K562 (cell line): ENCODE measurements at regions not wholly inside any gene's neighbourhood (a gene's known extent, or its start where the extent isn't known, plus 50 kb on each side); places are given as distances from the start of the nearest gene placed in this dataset.

Experiments
- ATAC-seq: fragments of 200-7000 bp; cut with Tn5 transposase; 3 replicates; pipeline ENCODE4 v1.9.1; 2020; ENCODE audit warnings: moderate library complexity
- BruUV-seq: library from RNA; stranded (reverse); fragments of 400-500 nt; replicated peaks from 2 replicates; lab custom pipeline; 2021; lab: Mats Ljungman, UMichigan
- CTCF ChIA-PET: fragments of 300-600 bp; formaldehyde crosslinking; extraction: SDS; loops from one replicate; lab custom pipeline; 2021; ENCODE audit warnings: low intra/inter-chr PET ratio; lab: Yijun Ruan, JAX
- POLR2A ChIA-PET: fragments of 300-600, 350-650 bp; sonication (Branson Sonifier 250); formaldehyde crosslinking; extraction: SDS; loops from one replicate; lab custom pipeline; 2021; ENCODE audit warnings: antibody characterized with exemption, inconsistent platforms; lab: Yijun Ruan, JAX
- DNase-seq, 4 experiments: peaks; one replicate each; pipeline versions ENCODE4 v3.0.0 to v3.0.0-alpha.2; 2011 to 2018; ENCODE audit warnings: low spot score in 3 of 4, mixed read lengths in 3 of 4; ENCODE audit errors: extremely low read depth in 1 of 4
- FAIRE-seq: peaks from 2 replicates; lab custom pipeline; 2011; peaks lifted over from hg19 to GRCh38; lab: Jason Lieb, UNC
- H2AFZ ChIP-seq: 2 replicates; pipeline ENCODE4 v1.6.0; 2011; ENCODE audit warnings: low read depth, low read length, control low read depth, inconsistent platforms
- H3K27ac ChIP-seq: fragments of 200-600 bp; 3 replicates; pipeline ENCODE4 v1.8.0; 2011; ENCODE audit warnings: low read depth, mild to moderate bottlenecking, control low read depth, inconsistent platforms, low read length, moderate library complexity, mixed read lengths; ENCODE audit errors: extremely low read depth
- H3K27me3 ChIP-seq, 2 experiments: fragments of 300-600 bp in 1 of 2; 2 replicates in 1 of 2; 3 replicates in 1 of 2; pipeline versions ENCODE4 v1.6.0 to v1.8.0; 2011; ENCODE audit warnings: inconsistent platforms in 2 of 2, low read length in 2 of 2, mild to moderate bottlenecking in 1 of 2, mixed read lengths in 1 of 2, moderate library complexity in 1 of 2; ENCODE audit not compliant: control insufficient read depth in 2 of 2, insufficient read depth in 2 of 2
- H3K36me3 ChIP-seq: fragments of 300-600 bp; 3 replicates; pipeline ENCODE4 v1.8.0; 2011; ENCODE audit warnings: mild to moderate bottlenecking, low read length, inconsistent platforms; ENCODE audit not compliant: control insufficient read depth, insufficient read depth
- H3K4me1 ChIP-seq, 2 experiments: fragments of 200-600 bp in 1 of 2; replicated peaks in 1 of 2; 2 replicates in 1 of 2; 3 replicates in 1 of 2; pipeline versions ENCODE4 v1.5.1 to v1.8.0; 2011; ENCODE audit warnings: inconsistent platforms in 2 of 2, low read length in 2 of 2, mild to moderate bottlenecking in 1 of 2, mixed read lengths in 1 of 2, moderate library complexity in 1 of 2; ENCODE audit not compliant: control insufficient read depth in 2 of 2, insufficient read depth in 2 of 2
- H3K4me2 ChIP-seq: 2 replicates; pipeline ENCODE4 v1.6.1; 2011; ENCODE audit warnings: low read length, control low read depth, inconsistent platforms, mixed read lengths; ENCODE audit not compliant: insufficient read depth
- H3K4me3 ChIP-seq: fragments of 200-600 bp; sonication (generic), shearing (Covaris generic); 2 replicates; pipeline ENCODE4 v1.5.1; 2016; ENCODE audit warnings: control low read depth, inconsistent platforms
- H3K79me2 ChIP-seq: fragments of 200-600 bp; 3 replicates; pipeline ENCODE4 v1.8.0; 2011; ENCODE audit warnings: low read length, inconsistent platforms; ENCODE audit not compliant: control insufficient read depth, insufficient read depth
- H3K9ac ChIP-seq, 2 experiments: 2 replicates each; pipeline versions ENCODE4 v1.6.0 to v1.6.1; 2011; ENCODE audit warnings: low read depth in 2 of 2, low read length in 2 of 2, control low read depth in 1 of 2, inconsistent platforms in 1 of 2, mild to moderate bottlenecking in 1 of 2, mixed read lengths in 1 of 2; ENCODE audit not compliant: insufficient read depth in 1 of 2
- H3K9me1 ChIP-seq: one replicate; pipeline ENCODE4 v1.6.0; 2011; ENCODE audit warnings: inconsistent platforms, mild to moderate bottlenecking, low read length, moderate library complexity; ENCODE audit not compliant: control insufficient read depth, insufficient read depth
- H3K9me3 ChIP-seq: replicated peaks from 2 replicates; pipeline ENCODE4 v1.5.1; 2011; ENCODE audit warnings: low read depth, low read length, inconsistent platforms; ENCODE audit not compliant: control insufficient read depth, insufficient read depth
- H4K20me1 ChIP-seq: replicated peaks from 2 replicates; pipeline ENCODE4 v1.6.1; 2011; ENCODE audit warnings: low read length, inconsistent platforms, mixed read lengths; ENCODE audit not compliant: control insufficient read depth, insufficient read depth
- ESRRA ChIP-seq: fragments of 450-650 bp; IDR thresholded peaks from 2 replicates; pipeline ENCODE4 v1.6.1; 2014; ENCODE audit warnings: low read depth, mild to moderate bottlenecking, moderate library complexity, borderline replicate concordance
- MCM5 ChIP-seq: fragments of 450-650 bp; IDR thresholded peaks from 2 replicates; pipeline ENCODE4 v1.6.1; 2016; ENCODE audit warnings: low read depth
- MIER1 ChIP-seq: fragments of 450-650 bp; IDR thresholded peaks from 2 replicates; pipeline ENCODE4 v1.6.1; 2016; ENCODE audit warnings: antibody characterized with exemption, mild to moderate bottlenecking, low read depth
- ZBED1 ChIP-seq: IDR thresholded peaks from 2 replicates; pipeline ENCODE4 v1.6.1; 2014
- ZNF121 ChIP-seq: sonication (generic); formaldehyde crosslinking; conservative IDR thresholded peaks from 2 replicates; pipeline ENCODE4 v1.8.0; 2022; ENCODE audit warnings: missing genetic modification reagents
- ZNF217 ChIP-seq: sonication (generic); formaldehyde crosslinking; IDR thresholded peaks from 2 replicates; pipeline ENCODE4 v1.8.0; 2022; ENCODE audit warnings: mild to moderate bottlenecking, missing genetic modification reagents
- ZNF644 ChIP-seq: fragments of 200-800 bp; sonication (Bioruptor generic); IDR thresholded peaks from 2 replicates; pipeline ENCODE4 v1.6.1; 2016; ENCODE audit warnings: low read depth, missing genetic modification characterization, missing compliant biosample characterization
- WGBS: fragments of 100-300 bp; shearing (Covaris generic); methylation state at CpG from one replicate; pipeline ENCODE4 v1.1.6; 2016; ENCODE audit warnings: low coverage, mixed read lengths; ENCODE audit not compliant: insufficient coverage; ENCODE audit errors: missing lambda C conversion rate; 5-methylcytosine and 5-hydroxymethylcytosine counted together
- in situ Hi-C: fragments of 300-500 bp; cut with MboI; formaldehyde crosslinking; loops from 4 replicates; pipeline ENCODE4 v1.15.0; 2018; ENCODE audit warnings: inconsistent platforms, mixed read lengths
- intact Hi-C: fragments of 100-400 bp; cut with micrococcal nuclease; formaldehyde crosslinking; loops from 2 replicates; pipeline ENCODE4 v1.14.2; 2022

DNA sequence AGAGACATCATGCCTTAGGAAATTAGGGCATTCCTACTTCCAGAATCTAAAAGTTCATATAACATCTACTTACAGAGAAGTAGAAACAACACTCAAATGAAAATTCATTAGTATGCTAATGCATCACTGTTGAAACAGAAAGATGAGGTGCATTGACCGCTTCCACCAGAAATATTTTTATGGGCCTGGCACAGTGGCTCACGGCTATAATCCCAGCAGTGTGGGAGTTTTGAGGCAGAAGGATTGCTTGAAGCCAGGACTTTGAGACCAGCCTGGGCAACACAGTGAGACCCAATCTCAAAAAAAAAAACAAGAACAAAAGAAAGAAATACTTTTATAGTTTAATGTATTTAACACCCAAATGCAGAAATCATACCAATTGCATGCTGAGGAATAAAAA is 220.9 kb downstream of the SKIDA1 start:
- Histone ChIP-seq H4K20me1 (no peaks in the 10 kb centered on the region), H3K9me3 (no peaks in the 10 kb centered on the region), H3K4me3 (no peak overlapping the region), H2AFZ (no peak overlapping the region), H3K4me2 (no peak overlapping the region), H3K27me3 (peaks cover 0 to 1% of the 10 kb centered on the region in 2 experiments; a peak in 2 of 5 replicates), H3K9me1 (no peaks in the 10 kb centered on the region), H3K4me1 (no peaks in the 10 kb centered on the region), H3K79me2 (no peaks in the 10 kb centered on the region), H3K36me3 (no peaks in the 10 kb centered on the region), H3K9ac (no peak overlapping the region), H3K27ac (no peak overlapping the region)
- WGBS, result 39% methylated on average over 2 of the region's 2 CpGs
- in situ Hi-C loops (no loop called here), intact Hi-C loops (no loop called here)
- no peak for ATAC-seq
- no peak for DNase-seq
- FAIRE-seq, result no peak
- BruUV-seq, result no TSS peak
- ChIA-PET POLR2A (no interaction called here), CTCF (no interaction called here)
- TF ChIP-seq MIER1 (0 out of 2 replicates have a peak, but pooled peaks have one; percentile 7), ESRRA (no peak), ZNF121 (CRISPR knock-in tag) (peak; percentile 31; the same call in 1 of the 2 replicates)

DNA sequence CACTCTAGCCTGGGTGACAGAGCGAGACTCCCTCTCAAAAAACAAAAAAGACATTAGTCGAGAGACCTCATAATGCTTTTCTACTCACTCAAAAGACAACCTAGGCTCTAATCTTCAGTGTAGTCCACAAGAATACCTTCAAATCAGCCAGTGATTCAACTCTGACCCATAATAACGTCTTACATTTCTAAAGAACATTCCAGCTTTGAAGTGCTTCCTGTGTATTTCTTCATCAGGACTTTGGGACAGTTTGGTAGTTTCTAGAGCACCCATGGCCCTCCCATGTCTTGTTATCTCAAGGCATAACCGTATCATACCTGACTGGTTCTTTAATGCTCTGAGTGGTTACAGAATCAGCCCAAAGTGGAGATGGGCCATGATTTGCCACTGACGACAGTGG is 221.3 kb downstream of the SKIDA1 start:
- ATAC-seq, result no peak

More for the DNA sequence above, 221.3 kb downstream of the SKIDA1 start:
- Histone ChIP-seq H3K27me3 (peaks cover 0 to 5% of the 10 kb centered on the region in 2 experiments; a peak in 3 of 5 replicates), H2AFZ (no peak overlapping the region), H3K9me3 (no peaks in the 10 kb centered on the region), H3K4me2 (no peak overlapping the region), H3K9ac (no peak overlapping the region), H3K79me2 (no peaks in the 10 kb centered on the region), H3K27ac (no peak overlapping the region), H3K4me1 (no peaks in the 10 kb centered on the region), H4K20me1 (no peaks in the 10 kb centered on the region), H3K4me3 (no peak overlapping the region), H3K9me1 (no peaks in the 10 kb centered on the region), H3K36me3 (no peaks in the 10 kb centered on the region)
- no TSS peak for BruUV-seq
- intact Hi-C loops (no loop called here), in situ Hi-C loops (no loop called here)
- ChIA-PET POLR2A (no interaction called here), CTCF (no interaction called here)
- 13% methylated on average over 5 of the region's 5 CpGs for WGBS
- DNase-seq (no peak), FAIRE-seq (no peak)
- TF ChIP-seq ZNF217 (no peak), ZBED1 (no peak), ZNF644 (no peak), MCM5 (no peak), MIER1 (peak; percentile 72; the same call in 1 of the 2 replicates)
